Ishikawa (cell line): ENCODE measurements at regions not wholly inside any gene's neighbourhood (a gene's known extent, or its start where the extent isn't known, plus 50 kb on each side); places are given as distances from the start of the nearest gene placed in this dataset.

Source experiments
- CEBPB ChIP-seq: IDR thresholded peaks from 2 replicates; pipeline ENCODE4 v1.6.1; 2012
- CREB1 ChIP-seq: IDR thresholded peaks from 2 replicates; pipeline ENCODE4 v1.6.1; 2012; ENCODE audit warnings: low read depth
- EGR1 ChIP-seq: IDR thresholded peaks from 2 replicates; pipeline ENCODE4 v1.6.1; 2012
- EP300 ChIP-seq: IDR thresholded peaks from 2 replicates; pipeline ENCODE4 v1.6.1; 2012; ENCODE audit warnings: borderline replicate concordance
- FOXM1 ChIP-seq: IDR thresholded peaks from 2 replicates; pipeline ENCODE4 v1.6.1; 2012; ENCODE audit warnings: low read depth, borderline replicate concordance
- MAX ChIP-seq: IDR thresholded peaks from 2 replicates; pipeline ENCODE4 v1.6.1; 2012
- NFIC ChIP-seq: IDR thresholded peaks from 2 replicates; pipeline ENCODE4 v1.6.1; 2012
- RAD21 ChIP-seq: IDR thresholded peaks from 2 replicates; pipeline ENCODE4 v1.6.1; 2012; ENCODE audit warnings: low read depth
- REST ChIP-seq: IDR thresholded peaks from 2 replicates; pipeline ENCODE4 v1.6.1; 2012; ENCODE audit warnings: low read depth, mild to moderate bottlenecking
- TAF1 ChIP-seq: IDR thresholded peaks from 2 replicates; pipeline ENCODE4 v1.6.1; 2012; ENCODE audit warnings: low read depth, mild to moderate bottlenecking
- TCF12 ChIP-seq: IDR thresholded peaks from 2 replicates; pipeline ENCODE4 v1.6.1; 2012; ENCODE audit warnings: low read depth
- TEAD4 ChIP-seq: IDR thresholded peaks from 2 replicates; pipeline ENCODE4 v1.6.1; 2012
- USF1 ChIP-seq: IDR thresholded peaks from 2 replicates; pipeline ENCODE4 v1.6.1; 2012
- YY1 ChIP-seq: IDR thresholded peaks from 2 replicates; pipeline ENCODE4 v1.6.1; 2012; ENCODE audit warnings: low read depth
- ZBTB7A ChIP-seq: IDR thresholded peaks from 2 replicates; pipeline ENCODE4 v1.6.1; 2012; ENCODE audit warnings: low read depth

GRCh38 chr11:32302826-32303225 is 132.5 kb downstream of the WT1 start:
- TF ChIP-seq FOXM1 (no peak), USF1 (no peak), EP300 (no peak), RAD21 (no peak), REST (no peak), YY1 (no peak), CREB1 (no peak), ZBTB7A (no peak), TEAD4 (no peak), NFIC (no peak), CEBPB (no peak), TCF12 (no peak), TAF1 (no peak), EGR1 (no peak), MAX (no peak)

GRCh38 chr11:32304521-32304920 is 130.8 kb downstream of the WT1 start:
- TF ChIP-seq FOXM1 (no peak), TCF12 (no peak), ZBTB7A (no peak), REST (no peak), YY1 (no peak), CREB1 (no peak), NFIC (no peak), TEAD4 (no peak), MAX (no peak), EP300 (no peak), RAD21 (no peak), EGR1 (no peak), CEBPB (no peak), USF1 (no peak), TAF1 (no peak)

- TF ChIP-seq YY1: no peak
- TF ChIP-seq EP300: no peak
- no peak for TF ChIP-seq USF1
- TF ChIP-seq CEBPB: no peak
- TF ChIP-seq RAD21: no peak
- TF ChIP-seq CREB1: no peak
- no peak for TF ChIP-seq TEAD4
- TF ChIP-seq TCF12: no peak
- no peak for TF ChIP-seq EGR1
- no peak for TF ChIP-seq FOXM1
- no peak for TF ChIP-seq REST
- no peak for TF ChIP-seq MAX
Observed at GRCh38 chr11:32305460-32305859, 129.9 kb downstream of the WT1 start.

GRCh38 chr11:32307471-32307870 is 127.9 kb downstream of the WT1 start:
- TF ChIP-seq CEBPB (no peak), RAD21 (no peak), NFIC (no peak), TAF1 (no peak), ZBTB7A (no peak), TEAD4 (no peak), MAX (no peak)
